T-helper 1 cell treated with Interleukin-12 subunit alpha and Interleukin-12 subunit beta and Interleukin-4 antibody, amounts not matched to agents 30 μg/mL and 1 μg/mL, for 36 hours (primary cell): ENCODE measurements at regions not wholly inside any gene's neighbourhood (a gene's known extent, or its start where the extent isn't known, plus 50 kb on each side); places are given as distances from the start of the nearest gene placed in this dataset.

Experiments used
- H3K27ac Mint-ChIP-seq: one replicate; pipeline ENCODE4 v1.8.0; 2021; ENCODE audit warnings: mild to moderate bottlenecking, mixed read lengths
- H3K27me3 Mint-ChIP-seq: one replicate; pipeline ENCODE4 v1.8.0; 2021; ENCODE audit warnings: low read depth, mixed read lengths
- H3K36me3 Mint-ChIP-seq: one replicate; pipeline ENCODE4 v1.8.0; 2021; ENCODE audit warnings: low read depth, mixed read lengths
- H3K4me1 Mint-ChIP-seq: one replicate; pipeline ENCODE4 v1.8.0; 2021; ENCODE audit warnings: low read depth, mixed read lengths
- H3K4me3 Mint-ChIP-seq: one replicate; pipeline ENCODE4 v1.8.0; 2021; ENCODE audit warnings: mild to moderate bottlenecking, moderate library complexity, mixed read lengths
- H3K9me3 Mint-ChIP-seq: one replicate; pipeline ENCODE4 v1.8.0; 2021; ENCODE audit warnings: mixed read lengths

DNA sequence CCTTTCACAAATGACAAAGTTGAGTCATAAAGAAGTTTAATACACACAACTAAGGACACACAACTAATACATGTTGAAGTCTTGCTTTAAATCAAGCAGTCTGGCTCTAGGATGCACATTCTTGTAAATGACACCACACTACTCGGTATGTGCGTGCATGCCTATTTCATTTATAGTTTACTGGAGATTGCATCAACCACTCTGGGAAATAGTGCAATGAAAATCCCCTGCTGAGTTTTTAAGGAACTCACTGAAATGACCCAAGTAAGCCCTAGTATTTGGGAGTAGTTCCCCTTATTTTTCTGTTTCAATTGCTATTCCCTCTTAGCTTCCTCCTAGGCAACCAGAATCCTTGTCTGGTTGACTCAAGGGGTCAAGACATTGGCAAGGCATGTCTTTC, 160.2 kb upstream of the LARGE1 start:
- Mint-ChIP-seq H3K9me3 (peaks cover 29% of the 10 kb centered on the region), H3K4me3 (no peak overlapping the region), H3K27me3 (no peaks in the 10 kb centered on the region), H3K4me1 (no peaks in the 10 kb centered on the region), H3K27ac (no peak overlapping the region), H3K36me3 (no peaks in the 10 kb centered on the region)

DNA sequence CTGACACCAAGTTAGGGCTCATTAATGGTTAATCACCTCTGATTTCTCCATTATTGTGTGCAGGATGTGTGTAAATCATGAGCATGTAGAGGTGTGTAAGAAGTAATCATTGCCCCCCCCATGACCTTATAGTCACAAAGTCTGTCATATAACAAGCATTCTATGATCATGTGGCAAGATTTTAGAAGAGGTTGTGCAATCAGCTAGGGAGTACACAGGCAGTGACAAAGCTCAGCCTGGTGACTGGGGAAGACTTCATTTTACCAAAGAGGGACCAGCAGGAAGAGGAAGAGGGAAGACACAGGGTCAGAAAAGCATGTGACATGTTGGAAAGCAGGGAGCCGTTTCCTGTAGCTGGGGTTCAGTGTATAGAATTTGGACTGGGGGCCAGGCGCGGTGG, 176.5 kb upstream of the LARGE1 start:
- H3K4me3 Mint-ChIP-seq: no peak overlapping the region
- H3K9me3 Mint-ChIP-seq: peaks cover 60% of the 10 kb centered on the region
- no peaks in the 10 kb centered on the region for H3K27me3 Mint-ChIP-seq
- no peaks in the 10 kb centered on the region for H3K4me1 Mint-ChIP-seq
- H3K36me3 Mint-ChIP-seq: no peaks in the 10 kb centered on the region
- no peak overlapping the region for H3K27ac Mint-ChIP-seq

DNA sequence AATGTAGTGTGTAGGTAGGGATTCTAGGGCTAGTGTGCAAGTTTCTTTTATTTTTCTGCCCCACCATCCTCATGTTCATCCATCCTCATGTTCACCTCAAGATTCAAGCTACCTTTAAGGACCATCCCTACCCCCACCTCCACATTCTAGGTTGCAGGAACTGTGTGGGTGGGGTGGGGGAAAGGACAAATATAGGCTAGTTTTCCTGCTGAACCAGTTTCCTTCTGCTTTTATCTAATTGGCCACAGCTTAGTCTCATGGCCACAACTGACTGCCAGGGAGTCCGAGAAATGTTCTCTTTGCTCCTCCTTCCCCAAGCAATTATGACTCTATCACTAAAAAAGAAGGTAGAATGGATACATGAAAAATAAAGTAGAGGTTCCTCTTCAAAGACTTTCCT, 179.0 kb upstream of the LARGE1 start:
- Mint-ChIP-seq H3K9me3 (peaks cover 42% of the 10 kb centered on the region), H3K4me3 (no peak overlapping the region), H3K36me3 (no peaks in the 10 kb centered on the region), H3K4me1 (no peaks in the 10 kb centered on the region), H3K27me3 (no peaks in the 10 kb centered on the region), H3K27ac (no peak overlapping the region)

DNA sequence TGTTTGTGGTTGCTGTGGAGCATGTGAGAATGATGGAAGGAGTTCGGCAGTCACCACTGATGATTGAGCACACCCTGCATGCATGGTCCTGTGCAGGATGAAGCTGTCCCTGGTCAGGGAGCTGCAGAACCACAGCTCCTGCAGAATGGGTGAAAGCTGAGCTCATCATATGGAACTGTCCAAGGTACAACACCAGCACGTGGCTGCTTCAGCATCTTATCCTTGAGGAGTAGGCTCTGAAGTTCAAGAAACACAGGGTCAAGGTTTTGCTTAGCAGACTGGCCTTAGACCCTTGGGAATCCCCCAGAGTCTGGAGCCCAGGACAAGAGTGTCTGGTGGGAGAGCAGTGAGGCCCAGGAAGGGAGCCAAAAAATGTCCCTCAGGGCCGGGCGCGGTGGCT, 182.4 kb upstream of the LARGE1 start:
- H3K36me3 Mint-ChIP-seq: no peaks in the 10 kb centered on the region
- H3K9me3 Mint-ChIP-seq: peaks cover 17% of the 10 kb centered on the region
- no peak overlapping the region for H3K4me3 Mint-ChIP-seq
- no peaks in the 10 kb centered on the region for H3K27me3 Mint-ChIP-seq
- H3K4me1 Mint-ChIP-seq: no peaks in the 10 kb centered on the region
- no peak overlapping the region for H3K27ac Mint-ChIP-seq

DNA sequence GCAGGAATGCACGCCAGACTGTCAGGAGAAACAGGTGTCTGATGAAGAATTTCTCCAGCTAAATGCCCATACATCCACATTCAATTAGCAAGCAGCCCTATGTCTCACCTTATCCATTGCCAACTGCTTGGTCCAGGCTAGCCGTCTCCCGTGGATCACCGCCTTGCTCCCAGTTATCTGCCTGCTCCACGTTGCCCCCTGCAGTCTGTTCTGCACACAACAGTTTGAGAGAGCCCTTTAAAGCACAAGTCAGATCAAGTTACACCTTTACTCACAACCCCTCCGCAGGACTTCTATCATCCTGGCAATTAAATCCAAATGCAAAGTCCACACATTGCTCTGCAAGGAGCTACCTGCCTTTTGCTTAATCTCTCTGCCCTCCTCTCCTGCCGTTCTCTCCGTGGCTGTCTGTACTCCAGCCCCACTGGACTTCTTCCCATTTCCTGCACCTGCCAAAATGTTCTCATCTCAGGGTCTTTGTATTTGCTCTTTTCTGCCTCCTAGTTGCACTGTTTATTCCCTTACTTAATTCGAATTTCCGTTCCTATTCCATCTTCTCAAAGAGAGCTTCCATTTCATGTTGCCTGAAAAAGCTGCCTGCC, 185.3 kb upstream of the LARGE1 start:
- H3K27me3 Mint-ChIP-seq: no peaks in the 10 kb centered on the region
- H3K36me3 Mint-ChIP-seq: no peaks in the 10 kb centered on the region
- no peak overlapping the region for H3K27ac Mint-ChIP-seq
- H3K9me3 Mint-ChIP-seq: peaks cover 4% of the 10 kb centered on the region
- H3K4me1 Mint-ChIP-seq: no peaks in the 10 kb centered on the region
- H3K4me3 Mint-ChIP-seq: no peak overlapping the region

DNA sequence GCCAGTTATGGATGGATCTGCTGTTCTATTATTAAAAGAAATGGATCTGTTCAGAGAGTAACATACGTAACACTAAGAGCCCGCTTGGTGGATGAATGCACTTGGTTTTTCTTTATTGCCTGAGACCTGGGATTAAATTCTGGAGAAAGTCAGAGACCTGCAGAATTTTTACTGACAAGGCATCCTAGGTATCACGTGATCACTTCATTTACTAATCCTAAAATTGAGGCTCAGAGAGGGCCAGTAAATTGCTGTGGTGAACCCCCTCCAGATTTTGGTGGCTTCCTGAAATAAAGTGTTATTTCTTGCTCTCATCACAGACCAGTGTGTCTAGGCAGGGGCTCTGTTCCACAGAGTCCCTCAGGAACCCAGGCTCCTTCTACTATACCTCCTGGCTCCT, 187.9 kb upstream of the LARGE1 start:
- Mint-ChIP-seq H3K9me3 (no peaks in the 10 kb centered on the region), H3K27ac (no peak overlapping the region), H3K4me1 (no peaks in the 10 kb centered on the region), H3K4me3 (no peak overlapping the region), H3K27me3 (no peaks in the 10 kb centered on the region), H3K36me3 (no peaks in the 10 kb centered on the region)

DNA sequence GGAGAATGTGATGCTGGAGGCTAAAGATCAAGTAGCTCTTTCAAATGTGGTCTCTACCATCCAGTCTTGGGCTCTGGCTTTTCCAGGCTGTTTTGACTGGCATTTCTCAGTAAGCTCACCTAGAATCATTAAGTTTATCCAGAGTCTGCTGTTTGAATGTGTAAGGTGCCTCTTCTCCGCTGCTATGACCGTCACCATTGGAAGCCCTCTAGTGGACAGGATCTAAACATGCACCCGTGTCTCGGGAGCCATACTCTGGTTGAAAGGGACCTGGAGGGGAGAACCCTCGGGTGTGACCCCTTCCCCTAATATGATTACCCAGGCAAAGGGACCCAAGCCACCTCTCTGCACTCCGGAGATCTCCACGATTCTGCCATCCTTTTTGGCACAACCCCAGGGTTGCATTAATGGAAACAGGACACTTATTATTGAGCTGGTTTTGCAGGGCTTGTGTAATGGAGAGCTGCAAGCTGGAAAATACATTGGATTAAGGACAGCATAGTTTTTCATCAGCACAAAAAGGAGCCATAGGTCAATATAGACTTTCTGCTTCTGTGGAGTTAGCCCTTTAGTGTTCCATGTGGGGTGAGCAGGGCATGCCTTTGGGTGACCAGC, 191.0 kb upstream of the LARGE1 start:
- H3K4me1 Mint-ChIP-seq: no peaks in the 10 kb centered on the region

DNA sequence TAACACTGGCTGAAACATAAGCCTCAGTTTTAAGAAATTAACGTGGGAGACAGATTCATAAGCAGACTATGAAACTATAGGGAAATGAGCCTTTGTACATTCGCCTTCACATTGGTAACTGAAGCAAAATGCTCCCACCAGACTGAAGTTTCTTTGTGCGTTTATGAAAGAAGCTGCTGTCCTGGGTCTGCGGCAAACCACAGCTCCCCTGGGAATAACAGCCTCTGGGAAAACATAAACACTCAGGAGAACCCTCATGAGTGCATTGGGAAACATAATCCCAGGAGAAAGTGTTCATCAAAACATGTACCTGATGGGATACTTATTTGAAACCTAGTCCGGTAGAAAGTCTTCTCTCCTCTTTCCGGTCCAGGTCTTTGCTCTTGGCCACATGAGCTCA, 193.1 kb upstream of the LARGE1 start:
- H3K4me1 Mint-ChIP-seq: no peaks in the 10 kb centered on the region
- no peaks in the 10 kb centered on the region for H3K27me3 Mint-ChIP-seq
- H3K9me3 Mint-ChIP-seq: no peaks in the 10 kb centered on the region
- H3K36me3 Mint-ChIP-seq: no peaks in the 10 kb centered on the region
- H3K4me3 Mint-ChIP-seq: no peak overlapping the region
- no peak overlapping the region for H3K27ac Mint-ChIP-seq

More for the DNA sequence above, 191.0 kb upstream of the LARGE1 start:
- Mint-ChIP-seq H3K27ac (no peak overlapping the region), H3K4me3 (no peak overlapping the region), H3K36me3 (no peaks in the 10 kb centered on the region), H3K27me3 (no peaks in the 10 kb centered on the region), H3K9me3 (no peaks in the 10 kb centered on the region)

DNA sequence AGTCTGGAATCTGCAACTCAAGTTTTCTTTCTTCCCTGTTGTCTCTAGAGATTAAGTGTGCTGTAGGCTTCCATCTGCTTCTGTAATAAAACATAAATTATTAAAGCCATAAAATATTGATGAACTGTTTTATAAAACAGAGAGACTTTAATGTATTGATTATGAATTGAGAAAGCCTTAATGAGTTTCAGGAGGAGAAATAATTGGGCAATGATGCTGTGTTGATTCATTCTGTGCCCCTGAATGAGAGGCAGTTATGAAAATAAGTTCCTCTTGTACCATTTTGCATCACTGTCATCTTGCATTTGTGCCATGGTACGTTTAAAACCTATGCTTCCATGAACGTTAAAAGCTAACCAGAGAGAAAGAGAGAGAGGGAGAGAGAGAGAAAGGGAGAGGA, 194.1 kb upstream of the LARGE1 start:
- no peaks in the 10 kb centered on the region for H3K4me1 Mint-ChIP-seq
- H3K9me3 Mint-ChIP-seq: no peaks in the 10 kb centered on the region
- H3K27ac Mint-ChIP-seq: no peak overlapping the region
- H3K27me3 Mint-ChIP-seq: no peaks in the 10 kb centered on the region
- no peaks in the 10 kb centered on the region for H3K36me3 Mint-ChIP-seq
- no peak overlapping the region for H3K4me3 Mint-ChIP-seq

DNA sequence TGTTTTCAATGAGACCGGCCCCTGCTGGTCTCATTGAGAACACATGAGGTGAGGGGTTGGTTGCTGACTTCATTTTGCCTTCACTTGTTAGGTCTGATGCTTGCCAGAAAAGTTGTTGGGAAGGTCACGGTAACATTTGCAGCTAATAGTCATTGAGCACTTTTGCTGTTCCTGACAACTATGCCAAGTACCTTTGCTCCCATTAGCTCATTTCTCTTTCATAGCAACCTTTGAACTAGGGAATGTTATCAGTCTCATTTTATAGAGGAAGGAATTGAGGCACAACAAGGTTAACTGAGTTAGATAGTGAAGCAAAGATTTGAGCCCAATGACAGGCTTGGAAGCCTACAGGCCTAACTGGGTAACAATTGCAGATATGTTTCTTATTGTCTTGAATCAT, 195.4 kb upstream of the LARGE1 start:
- H3K36me3 Mint-ChIP-seq: no peaks in the 10 kb centered on the region
- H3K9me3 Mint-ChIP-seq: no peaks in the 10 kb centered on the region
- no peak overlapping the region for H3K4me3 Mint-ChIP-seq
- H3K4me1 Mint-ChIP-seq: no peaks in the 10 kb centered on the region
- no peak overlapping the region for H3K27ac Mint-ChIP-seq
- no peaks in the 10 kb centered on the region for H3K27me3 Mint-ChIP-seq

DNA sequence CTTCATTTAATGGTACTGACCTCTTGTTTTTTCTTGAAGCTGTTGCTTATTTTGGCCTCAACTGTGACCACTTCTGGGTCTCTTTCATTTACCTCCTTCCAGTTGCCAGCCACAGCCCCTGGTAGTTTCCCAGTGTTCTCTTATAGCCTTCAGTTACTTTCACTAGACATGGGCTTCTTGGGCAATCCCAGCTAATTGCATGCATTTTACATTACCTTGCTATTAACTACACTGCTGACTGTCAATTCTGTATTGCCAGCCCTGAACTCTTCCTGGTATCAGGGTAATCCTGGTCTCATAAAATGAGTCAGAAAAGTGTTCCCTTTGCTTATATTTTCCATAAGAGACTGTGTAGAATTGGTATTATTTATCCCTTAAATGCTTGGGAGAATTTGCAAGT, 195.8 kb upstream of the LARGE1 start:
- Mint-ChIP-seq H3K4me1 (no peaks in the 10 kb centered on the region), H3K27me3 (no peaks in the 10 kb centered on the region), H3K4me3 (no peak overlapping the region), H3K27ac (no peak overlapping the region), H3K9me3 (no peaks in the 10 kb centered on the region), H3K36me3 (no peaks in the 10 kb centered on the region)

DNA sequence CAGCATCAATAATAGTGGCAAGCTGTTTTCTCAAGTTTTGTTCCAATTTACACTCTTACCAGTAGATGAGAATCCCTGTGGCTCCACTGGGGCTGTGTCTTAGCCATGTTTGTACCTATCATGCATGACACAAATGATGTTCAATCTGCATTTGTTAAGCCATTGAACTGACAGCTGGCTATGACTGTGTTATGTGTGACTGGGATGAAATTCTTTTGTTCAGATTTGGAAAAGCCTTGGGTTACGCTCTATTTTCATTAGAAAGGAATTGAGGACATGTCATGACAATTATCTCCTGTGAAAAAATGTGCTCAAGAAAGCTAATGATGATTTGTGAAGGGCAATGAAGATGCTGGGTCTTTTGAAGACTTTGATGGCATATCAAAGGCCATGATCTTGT, 201.8 kb upstream of the LARGE1 start:
- H3K27ac Mint-ChIP-seq: no peak overlapping the region
- no peaks in the 10 kb centered on the region for H3K4me1 Mint-ChIP-seq
- no peaks in the 10 kb centered on the region for H3K36me3 Mint-ChIP-seq
- H3K27me3 Mint-ChIP-seq: no peaks in the 10 kb centered on the region
- no peak overlapping the region for H3K4me3 Mint-ChIP-seq
- H3K9me3 Mint-ChIP-seq: peaks cover 5% of the 10 kb centered on the region

DNA sequence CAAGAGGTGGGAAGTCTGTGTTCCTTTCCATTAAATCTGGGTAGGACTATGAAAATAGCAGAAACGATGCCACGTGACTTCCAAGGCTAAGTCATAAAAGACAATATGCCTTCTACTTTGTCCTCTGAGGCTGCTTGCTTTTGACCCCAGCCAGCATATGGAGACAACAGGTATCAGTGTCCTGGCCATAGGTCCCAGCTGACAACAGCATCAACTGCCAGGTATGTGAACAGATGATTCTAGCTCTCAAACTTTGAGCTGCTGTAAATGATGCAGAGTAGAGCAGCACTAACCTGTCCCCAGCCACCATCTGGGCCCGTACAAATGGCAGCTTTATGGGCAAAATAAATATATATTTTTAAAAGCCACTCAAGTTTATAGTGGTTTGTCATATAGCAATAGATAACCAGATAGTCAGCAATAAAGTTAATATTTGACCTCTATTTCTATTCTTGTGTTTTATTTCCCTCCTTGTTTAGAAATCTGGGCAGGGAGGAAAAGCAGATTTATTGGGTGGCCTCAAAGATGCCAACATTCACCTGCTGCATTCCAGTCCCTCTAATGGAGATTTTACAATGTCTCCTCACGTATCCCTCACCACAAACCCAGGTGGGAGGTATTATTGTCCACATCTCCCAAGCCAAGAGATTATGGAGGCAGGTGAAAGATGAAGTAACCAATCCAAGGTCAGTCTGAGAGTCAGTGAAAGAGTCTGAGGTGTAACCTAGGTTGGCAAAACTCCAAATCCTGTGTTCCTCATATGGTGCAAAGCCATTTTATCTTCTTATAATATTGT, 209.6 kb upstream of the LARGE1 start:
- Mint-ChIP-seq H3K9me3 (peaks cover 16% of the 10 kb centered on the region), H3K27ac (no peak overlapping the region), H3K4me1 (no peaks in the 10 kb centered on the region), H3K36me3 (no peaks in the 10 kb centered on the region), H3K4me3 (no peak overlapping the region), H3K27me3 (no peaks in the 10 kb centered on the region)

DNA sequence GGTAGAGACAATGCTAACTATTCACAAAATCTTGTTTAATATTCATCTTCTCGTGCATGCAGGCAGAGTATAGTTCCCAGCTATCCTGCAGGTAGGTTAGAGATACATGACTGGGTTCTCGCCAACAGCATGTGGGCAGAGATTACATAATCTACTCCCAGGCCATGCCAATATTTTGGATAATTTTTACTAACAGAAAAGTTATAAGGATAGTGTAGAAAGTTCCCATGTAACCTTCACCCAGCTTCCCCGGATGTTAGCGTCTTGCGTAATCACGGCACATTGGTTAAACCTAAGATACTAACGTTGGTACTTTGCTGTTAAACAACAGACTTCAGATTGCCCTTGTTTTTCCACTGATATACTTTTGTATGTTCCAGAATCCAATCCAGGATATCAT, 215.5 kb upstream of the LARGE1 start:
- Mint-ChIP-seq H3K36me3 (no peaks in the 10 kb centered on the region), H3K27ac (no peak overlapping the region), H3K9me3 (peaks cover 22% of the 10 kb centered on the region), H3K4me1 (no peaks in the 10 kb centered on the region), H3K27me3 (no peaks in the 10 kb centered on the region), H3K4me3 (no peak overlapping the region)

DNA sequence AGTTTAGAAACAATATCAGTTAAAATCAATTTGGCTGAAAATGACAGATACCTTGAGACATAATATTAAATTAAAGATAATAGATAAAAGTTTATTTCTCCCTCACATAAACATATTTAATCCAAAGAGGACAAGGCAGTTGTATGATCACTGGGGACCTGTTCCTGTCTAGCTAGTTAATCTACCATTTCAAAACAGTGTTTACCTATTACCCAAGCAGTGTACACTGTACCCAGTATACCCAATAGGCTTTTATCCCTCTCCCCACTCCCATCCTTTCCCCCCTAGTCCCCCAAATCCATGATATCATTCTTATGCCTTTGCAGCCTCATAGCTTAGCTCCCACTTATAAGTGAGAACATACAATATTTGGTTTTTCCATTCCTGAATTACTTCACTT, 229.7 kb upstream of the LARGE1 start:
- Mint-ChIP-seq H3K27me3 (no peaks in the 10 kb centered on the region), H3K36me3 (no peaks in the 10 kb centered on the region), H3K27ac (no peak overlapping the region), H3K4me1 (no peaks in the 10 kb centered on the region), H3K4me3 (no peak overlapping the region), H3K9me3 (peaks cover 51% of the 10 kb centered on the region)
